ENCODE measurements at regions not wholly inside any gene's neighbourhood (a gene's known extent, or its start where the extent isn't known, plus 50 kb on each side); places are given as distances from the start of the nearest gene placed in this dataset.

GRCh38 chr9:129311643-129312042 lies 133.6 kb upstream of the IER5L start:
- TF ChIP-seq CTCF (IDR thresholded peaks at IDR 0.05) (no peak), POLR2A (IDR thresholded peaks at IDR 0.05) (no peak)
